ENCODE measurements at regions not wholly inside any gene's neighbourhood (a gene's known extent, or its start where the extent isn't known, plus 50 kb on each side); places are given as distances from the start of the nearest gene placed in this dataset.
"Not testable (repeated sequence)": the region's sequence is repeated elsewhere in the genome, so short reads cannot be mapped to it uniquely, and the experiment has no call there.

- Histone ChIP-seq H3K9ac (ENCODE audit: low read length) (no peak overlapping the region), H3K27ac (ENCODE audit: low read depth, low read length) (no peak overlapping the region), H3K9me3 (ENCODE audit: insufficient read depth, low read depth, low read length) (no peaks in the 10 kb centered on the region), H2AFZ (ENCODE audit: low read depth, low read length) (peak overlapping the region; percentile 17), H3K27me3 (ENCODE audit: insufficient read depth, low read length) (no peaks in the 10 kb centered on the region), H3K4me3 (ENCODE audit: insufficient read depth, low read depth, low read length) (no peak overlapping the region), H3K79me2 (ENCODE audit: insufficient read depth, low read length) (no peaks in the 10 kb centered on the region), H3K36me3 (ENCODE audit: insufficient read depth, low read length) (no peaks in the 10 kb centered on the region), H3K4me2 (ENCODE audit: low read length) (no peak overlapping the region), H3K4me1 (ENCODE audit: insufficient read depth, low read length) (no peaks in the 10 kb centered on the region), H4K20me1 (ENCODE audit: insufficient read depth, low read length) (no peaks in the 10 kb centered on the region)
- TF ChIP-seq CTCF (IDR thresholded peaks at IDR 0.05; ENCODE audit: insufficient read depth, low read depth, low read length) (no peak), EZH2 (IDR thresholded peaks at IDR 0.05; ENCODE audit: insufficient read depth, low read length) (no peak)
- Mint-ChIP-seq H3K4me3 (ENCODE audit: unreplicated experiment) (no peak overlapping the region), H3K27ac (ENCODE audit: unreplicated experiment) (no peak overlapping the region), H3K4me1 (ENCODE audit: low read depth, unreplicated experiment) (peaks cover 2% of the 10 kb centered on the region), H3K36me3 (ENCODE audit: low read depth, unreplicated experiment) (peaks cover 1% of the 10 kb centered on the region), H3K27me3 (ENCODE audit: low read depth, unreplicated experiment) (peaks cover 4% of the 10 kb centered on the region), H3K9me3 (ENCODE audit: unreplicated experiment) (no peaks in the 10 kb centered on the region)
- no peak for DNase-seq (ENCODE audit: low read depth)
- FAIRE-seq, result no peak
Observed at GRCh38 chr2:101630224-101630949, 67.1 kb upstream of the MAP4K4 start.

- Histone ChIP-seq H3K4me3 (ENCODE audit: insufficient read depth, low read depth, low read length) (no peak overlapping the region), H3K9me3 (ENCODE audit: insufficient read depth, low read depth, low read length) (no peaks in the 10 kb centered on the region), H3K4me1 (ENCODE audit: insufficient read depth, low read length) (no peaks in the 10 kb centered on the region), H3K36me3 (ENCODE audit: insufficient read depth, low read length) (no peaks in the 10 kb centered on the region), H3K27ac (ENCODE audit: low read depth, low read length) (no peak overlapping the region), H2AFZ (ENCODE audit: low read depth, low read length) (no peak overlapping the region), H3K4me2 (ENCODE audit: low read length) (no peak overlapping the region), H3K9ac (ENCODE audit: low read length) (no peak overlapping the region), H3K27me3 (ENCODE audit: insufficient read depth, low read length) (no peaks in the 10 kb centered on the region), H4K20me1 (ENCODE audit: insufficient read depth, low read length) (no peaks in the 10 kb centered on the region), H3K79me2 (ENCODE audit: insufficient read depth, low read length) (no peaks in the 10 kb centered on the region)
- Mint-ChIP-seq H3K4me1 (ENCODE audit: low read depth, unreplicated experiment) (peaks cover 4% of the 10 kb centered on the region), H3K27me3 (ENCODE audit: low read depth, unreplicated experiment) (peaks cover 8% of the 10 kb centered on the region), H3K36me3 (ENCODE audit: low read depth, unreplicated experiment) (peaks cover 2% of the 10 kb centered on the region), H3K4me3 (ENCODE audit: unreplicated experiment) (no peak overlapping the region), H3K9me3 (ENCODE audit: unreplicated experiment) (no peaks in the 10 kb centered on the region), H3K27ac (ENCODE audit: unreplicated experiment) (no peak overlapping the region)
- DNase-seq (ENCODE audit: low read depth) (no peak), FAIRE-seq (no peak)
- TF ChIP-seq CTCF (IDR thresholded peaks at IDR 0.05; ENCODE audit: insufficient read depth, low read depth, low read length), result no peak
Observed at GRCh38 chr2:101628030-101628392, 69.5 kb upstream of the MAP4K4 start.

- Mint-ChIP-seq H3K36me3 (ENCODE audit: low read depth, unreplicated experiment) (peaks cover 2% of the 10 kb centered on the region), H3K27ac (ENCODE audit: unreplicated experiment) (no peak overlapping the region)
- TF ChIP-seq EZH2 (IDR thresholded peaks at IDR 0.05; ENCODE audit: insufficient read depth, low read length) (no peak), CTCF (IDR thresholded peaks at IDR 0.05; ENCODE audit: insufficient read depth, low read depth, low read length) (no peak)
Observed at GRCh38 chr2:101627285-101628029, 70.0 kb upstream of the MAP4K4 start.

GRCh38 chr2:101625814-101626213, 71.7 kb upstream of the MAP4K4 start:
- H3K27ac ChIP-seq (ENCODE audit: low read depth, low read length); H3K9ac ChIP-seq (ENCODE audit: low read length); H3K4me3 Mint-ChIP-seq (ENCODE audit: unreplicated experiment); FAIRE-seq; H3K79me2 ChIP-seq (ENCODE audit: insufficient read depth, low read length); H3K4me1 Mint-ChIP-seq (ENCODE audit: low read depth, unreplicated experiment); H3K36me3 ChIP-seq (ENCODE audit: insufficient read depth, low read length); H4K20me1 ChIP-seq (ENCODE audit: insufficient read depth, low read length); H3K27ac Mint-ChIP-seq (ENCODE audit: unreplicated experiment); H3K4me3 ChIP-seq (ENCODE audit: insufficient read depth, low read depth, low read length); H3K36me3 Mint-ChIP-seq (ENCODE audit: low read depth, unreplicated experiment); H3K4me2 ChIP-seq (ENCODE audit: low read length); H2AFZ ChIP-seq (ENCODE audit: low read depth, low read length); H3K9me3 ChIP-seq (ENCODE audit: insufficient read depth, low read depth, low read length); H3K9me3 Mint-ChIP-seq (ENCODE audit: unreplicated experiment); DNase-seq (ENCODE audit: low read depth); H3K27me3 ChIP-seq (ENCODE audit: insufficient read depth, low read length); H3K4me1 ChIP-seq (ENCODE audit: insufficient read depth, low read length): not testable (repeated sequence)
- H3K27me3 Mint-ChIP-seq (ENCODE audit: low read depth, unreplicated experiment), result peaks cover 17% of the 10 kb centered on the region

More at GRCh38 chr2:101627285-101628029, 70.0 kb upstream of the MAP4K4 start:
- DNase-seq (ENCODE audit: low read depth) (no peak), FAIRE-seq (no peak)
- Histone ChIP-seq H3K4me1 (ENCODE audit: insufficient read depth, low read length) (no peaks in the 10 kb centered on the region), H3K27me3 (ENCODE audit: insufficient read depth, low read length) (no peaks in the 10 kb centered on the region), H3K9ac (ENCODE audit: low read length) (no peak overlapping the region), H3K4me3 (ENCODE audit: insufficient read depth, low read depth, low read length) (no peak overlapping the region), H3K36me3 (ENCODE audit: insufficient read depth, low read length) (no peaks in the 10 kb centered on the region), H3K27ac (ENCODE audit: low read depth, low read length) (no peak overlapping the region), H3K9me3 (ENCODE audit: insufficient read depth, low read depth, low read length) (no peaks in the 10 kb centered on the region), H2AFZ (ENCODE audit: low read depth, low read length) (no peak overlapping the region), H3K4me2 (ENCODE audit: low read length) (no peak overlapping the region), H4K20me1 (ENCODE audit: insufficient read depth, low read length) (no peaks in the 10 kb centered on the region), H3K79me2 (ENCODE audit: insufficient read depth, low read length) (no peaks in the 10 kb centered on the region)
- Mint-ChIP-seq H3K27me3 (ENCODE audit: low read depth, unreplicated experiment) (peaks cover 12% of the 10 kb centered on the region), H3K9me3 (ENCODE audit: unreplicated experiment) (no peaks in the 10 kb centered on the region), H3K4me3 (ENCODE audit: unreplicated experiment) (no peak overlapping the region), H3K4me1 (ENCODE audit: low read depth, unreplicated experiment) (peaks cover 4% of the 10 kb centered on the region)

Data from astrocyte (in vitro differentiated cells and primary cell).